SK-MEL-5 (cell line): ENCODE measurements at regions not wholly inside any gene's neighbourhood (a gene's known extent, or its start where the extent isn't known, plus 50 kb on each side); places are given as distances from the start of the nearest gene placed in this dataset.
"Not testable (repeated sequence)": the region's sequence is repeated elsewhere in the genome, so short reads cannot be mapped to it uniquely, and the experiment has no call there.

Experiments
- DNase-seq: peaks from one replicate; pipeline ENCODE4 v3.0.0-alpha.2; 2016; ENCODE audit warnings: low read depth, low spot score
- in situ Hi-C: cut with HindIII; loops from 2 replicates; pipeline ENCODE4 v1.10.0; 2016; ENCODE audit warnings: low sequenced_read_pairs, high pct_unique_total_duplicates, low pct_unique_long_range_greater_than_20kb

- no peak for DNase-seq
- in situ Hi-C loops: no loop called here
These were observed 52.2 kb upstream of the RCOR3 start for GRCh38 chr1:211206981-211207380.

DNA sequence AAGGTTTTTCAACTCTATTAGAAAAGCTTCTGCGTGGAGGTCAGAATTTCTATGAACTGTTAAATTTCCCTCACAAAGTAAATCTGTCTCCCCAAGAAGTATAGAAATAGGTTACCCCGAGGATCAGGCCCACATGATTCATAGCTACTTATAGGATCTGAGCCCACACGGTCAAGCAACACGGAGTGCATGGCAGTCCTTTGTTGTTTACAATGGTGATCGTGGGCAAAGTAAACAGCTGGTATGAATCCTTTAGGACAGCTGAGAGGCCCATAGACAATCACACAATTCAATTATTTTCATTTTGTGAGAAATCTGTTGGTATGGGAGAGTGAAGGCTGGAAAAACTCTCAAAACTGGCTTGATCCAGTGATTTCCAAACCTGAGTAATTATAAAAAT lies 58.9 kb upstream of the RCOR3 start:
- DNase-seq: no peak
- in situ Hi-C loops: no loop called here

DNA sequence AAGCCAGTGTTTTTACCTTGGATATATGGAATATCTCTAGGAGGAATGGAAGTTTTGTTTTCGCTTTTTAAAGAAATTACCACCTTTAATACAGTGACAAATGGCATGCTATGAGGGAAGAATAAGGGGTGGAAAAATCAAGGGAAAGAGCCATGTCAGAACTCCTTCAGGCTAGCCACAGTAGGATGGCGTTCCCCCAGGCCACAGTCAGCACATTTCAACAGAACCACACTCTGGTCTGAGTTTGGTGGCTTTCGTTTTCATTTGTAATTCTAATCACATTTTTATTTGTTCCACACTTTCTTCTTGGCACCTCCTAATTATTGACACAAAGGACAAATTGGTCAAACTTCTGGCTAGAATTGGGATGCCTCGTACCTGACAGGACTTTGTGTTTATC lies 60.3 kb upstream of the RCOR3 start:
- in situ Hi-C loops: no loop called here
- no peak for DNase-seq

DNA sequence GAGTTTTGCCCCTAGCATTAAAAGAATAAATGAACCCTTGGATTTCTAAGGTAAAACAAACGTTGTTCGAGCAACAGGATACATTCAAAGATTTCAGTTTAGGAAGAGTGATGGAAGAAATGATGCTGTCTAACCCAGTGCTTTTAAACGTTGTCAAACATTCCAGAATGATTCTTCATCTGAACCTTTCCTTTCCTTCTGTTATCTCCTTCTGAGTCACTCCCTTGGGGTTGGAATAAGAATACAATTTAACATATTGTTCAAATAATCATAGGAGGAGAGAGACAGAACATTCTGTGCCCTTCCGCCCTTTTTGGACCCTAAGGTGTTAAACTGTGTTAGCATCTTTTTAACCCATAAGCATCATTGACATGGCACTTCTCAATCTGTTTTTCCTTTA lies 61.1 kb upstream of the RCOR3 start:
- DNase-seq: no peak
- in situ Hi-C loops: no loop called here

GRCh38 chr1:211196880-211197279 lies 62.3 kb upstream of the RCOR3 start:
- DNase-seq: no peak
- in situ Hi-C loops: no loop called here

DNA sequence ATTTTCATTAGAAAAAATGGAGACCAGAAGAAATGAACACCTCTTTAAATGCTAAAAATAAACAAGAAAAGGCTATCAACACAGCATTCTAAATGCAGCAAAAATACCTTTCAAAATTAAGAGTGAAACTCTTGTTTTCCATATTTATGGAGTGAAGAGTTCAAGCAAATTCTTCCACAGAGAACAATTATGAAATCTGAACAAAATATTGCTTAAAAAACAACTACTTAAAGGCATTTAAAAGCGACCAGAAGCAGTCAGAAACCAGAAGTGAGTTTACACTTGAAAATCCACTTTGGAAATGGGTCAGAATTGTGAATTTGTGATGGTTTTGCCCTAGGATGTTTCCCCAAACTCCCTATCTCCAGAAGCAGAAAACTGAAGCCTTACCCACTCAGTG lies 60.9 kb upstream of the KCNH1 start:
- in situ Hi-C loops: no loop called here
- DNase-seq: no peak

GRCh38 chr1:211192227-211192626 lies 58.3 kb upstream of the KCNH1 start:
- DNase-seq: peak; percentile 22
- in situ Hi-C loops: no loop called here

- DNase-seq, in situ Hi-C loops: not testable (repeated sequence)
These were observed 54.8 kb upstream of the KCNH1 start for GRCh38 chr1:211188721-211189120.

DNA sequence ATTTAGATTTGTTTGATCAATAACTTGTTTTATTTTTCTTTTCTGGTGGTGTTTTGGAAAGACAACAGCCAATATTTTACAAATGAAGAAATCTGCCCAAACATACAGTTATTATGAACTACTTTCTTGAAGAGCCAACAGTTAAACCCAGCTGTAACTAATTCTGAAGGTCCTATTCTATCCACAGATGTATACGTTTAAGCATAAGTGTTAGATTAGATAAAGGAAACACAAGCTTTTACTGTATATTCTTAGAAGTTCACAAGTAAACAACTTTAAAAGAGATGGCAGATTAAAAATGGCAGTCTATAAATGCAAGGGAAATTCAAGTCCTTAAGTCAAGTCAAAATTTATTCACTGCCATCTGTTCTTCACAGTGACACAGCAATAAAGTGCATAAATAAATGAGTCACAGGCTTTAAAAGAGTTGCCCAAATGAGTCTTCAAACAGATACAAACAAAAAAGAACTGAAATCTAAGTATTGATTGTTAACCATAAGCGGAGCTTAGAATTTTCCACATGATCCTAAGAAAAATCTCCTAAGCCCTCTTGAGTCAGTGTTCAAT lies 49.9 kb upstream of the KCNH1 start:
- in situ Hi-C loops: no loop called here
- no peak for DNase-seq
